HCT116 (cell line): ENCODE measurements at regions not wholly inside any gene's neighbourhood (a gene's known extent, or its start where the extent isn't known, plus 50 kb on each side); places are given as distances from the start of the nearest gene placed in this dataset.

ENCODE experiments used
- ATAC-seq: fragments of 200-7000 bp; cut with Tn5 transposase; 2 replicates; pipeline ENCODE4 v1.9.1; 2020; ENCODE audit warnings: mild to moderate bottlenecking, moderate library complexity
- BruUV-seq: library from RNA; stranded (reverse); fragments of 400-500 nt; replicated peaks from 2 replicates; lab custom pipeline; 2021; lab: Mats Ljungman, UMichigan
- CTCF ChIA-PET: fragments of 300-600 bp; sonication (Branson Sonifier 250); formaldehyde crosslinking; loops from one replicate; lab custom pipeline; 2021; ENCODE audit warnings: antibody characterized with exemption; lab: Charles Lee
- POLR2A ChIA-PET: fragments of 300-600, 350-600 bp; sonication (Branson Sonifier 250); formaldehyde crosslinking; loops from one replicate; lab custom pipeline; 2021; ENCODE audit warnings: antibody characterized with exemption; lab: Charles Lee
- RAD21 ChIA-PET, 2 experiments: fragments of 300-600 bp; sonication (Branson Sonifier 250); formaldehyde crosslinking; loops; one replicate each; lab custom pipeline; 2023; ENCODE audit warnings: low total read pairs in 2 of 2; ENCODE audit not compliant: uncharacterized antibody in 2 of 2, unreplicated experiment in 2 of 2, low non-redundant PET in 1 of 2; lab: Charles Lee
- DNase-seq: peaks from one replicate; pipeline ENCODE4 v3.0.0-alpha.2; 2010; ENCODE audit warnings: low read depth, low spot score
- H2AFZ ChIP-seq: fragments of 200-600 bp; shearing (Covaris generic), sonication (generic); 2 replicates; pipeline ENCODE4 v1.6.1; 2017; ENCODE audit warnings: low read depth, mixed run types, mixed read lengths, antibody characterized with exemption, low read length; ENCODE audit not compliant: poor library complexity, severe bottlenecking
- H3K27ac ChIP-seq: 2 replicates; pipeline ENCODE4 v1.5.1; 2012; ENCODE audit warnings: low read depth, low read length
- H3K27me3 ChIP-seq: fragments of 200-600 bp; sonication (generic); 2 replicates; pipeline ENCODE4 v1.6.1; 2016; ENCODE audit warnings: mixed run types, low read length, mixed read lengths; ENCODE audit not compliant: insufficient read depth
- H3K36me3 ChIP-seq, 2 experiments: fragments of 200-500 bp in 1 of 2; fragments of 200-600 bp in 1 of 2; sonication (Bioruptor generic) in 1 of 2; sonication (generic) in 1 of 2; 2 replicates each; pipeline versions ENCODE4 v1.5.1 to v1.6.1; 2014 to 2016; ENCODE audit warnings: low read length in 2 of 2, inconsistent platforms in 1 of 2, mixed read lengths in 1 of 2, mixed run types in 1 of 2; ENCODE audit not compliant: insufficient read depth in 2 of 2, control insufficient read depth in 1 of 2
- H3K4me1 ChIP-seq, 2 experiments: fragments of 200-600 bp in 1 of 2; sonication (generic) in 1 of 2; 2 replicates each; pipeline versions ENCODE4 v1.5.1 to v1.6.1; 2012 to 2017; ENCODE audit warnings: low read length in 2 of 2, inconsistent platforms in 1 of 2, mild to moderate bottlenecking in 1 of 2, mixed read lengths in 1 of 2, mixed run types in 1 of 2, moderate library complexity in 1 of 2; ENCODE audit not compliant: insufficient read depth in 2 of 2, control insufficient read depth in 1 of 2
- H3K4me2 ChIP-seq: fragments of 200-600 bp; sonication (generic); 2 replicates; pipeline ENCODE4 v1.6.1; 2017; ENCODE audit warnings: mixed run types, low read length, mixed read lengths
- H3K4me3 ChIP-seq, 2 experiments: fragments of 200-600 bp in 1 of 2; sonication (generic) in 1 of 2; replicated peaks in 1 of 2; 2 replicates each; pipeline ENCODE4 v1.5.1; 2011 to 2016; ENCODE audit warnings: low read length in 2 of 2, control low read depth in 1 of 2, low read depth in 1 of 2, mild to moderate bottlenecking in 1 of 2, mixed read lengths in 1 of 2, mixed run types in 1 of 2
- H3K79me2 ChIP-seq: fragments of 200-600 bp; sonication (generic); 2 replicates; pipeline ENCODE4 v1.6.1; 2017; ENCODE audit warnings: mild to moderate bottlenecking, mixed run types, low read length, moderate library complexity, mixed read lengths; ENCODE audit not compliant: insufficient read depth
- H3K9ac ChIP-seq: fragments of 200-600 bp; sonication (generic); 2 replicates; pipeline ENCODE4 v1.6.1; 2016; ENCODE audit warnings: low read length, mixed read lengths
- H3K9me2 ChIP-seq: fragments of 200-600 bp; sonication (generic), shearing (Covaris generic); 2 replicates; pipeline ENCODE4 v1.6.1; 2017; ENCODE audit warnings: mixed run types, mild to moderate bottlenecking, moderate library complexity; ENCODE audit not compliant: insufficient read depth
- H3K9me3 ChIP-seq, 2 experiments: fragments of 200-500 bp in 1 of 2; fragments of 200-600 bp in 1 of 2; sonication (Bioruptor generic) in 1 of 2; sonication (generic) in 1 of 2; 2 replicates each; pipeline ENCODE4 v1.6.1; 2014 to 2017; ENCODE audit warnings: low read length in 2 of 2, mixed read lengths in 2 of 2, inconsistent platforms in 1 of 2, low read depth in 1 of 2, mild to moderate bottlenecking in 1 of 2, mixed run types in 1 of 2, moderate library complexity in 1 of 2; ENCODE audit not compliant: control insufficient read depth in 1 of 2, insufficient read depth in 1 of 2
- H4K20me1 ChIP-seq: fragments of 200-600 bp; sonication (generic), shearing (Covaris generic); 2 replicates; pipeline ENCODE4 v1.6.1; 2017; ENCODE audit warnings: mixed run types, mild to moderate bottlenecking, moderate library complexity; ENCODE audit not compliant: insufficient read depth
- ATF3 ChIP-seq: IDR thresholded peaks from 2 replicates; pipeline ENCODE4 v1.6.1; 2012
- CBX3 ChIP-seq: IDR thresholded peaks from 2 replicates; pipeline ENCODE4 v1.6.1; 2012; ENCODE audit warnings: low read depth
- EGR1 ChIP-seq: IDR thresholded peaks from 2 replicates; pipeline ENCODE4 v1.6.1; 2012; ENCODE audit warnings: low read depth
- EZH2 ChIP-seq: fragments of 200-600 bp; sonication (generic); IDR thresholded peaks from 2 replicates; pipeline ENCODE4 v1.6.1; 2017; ENCODE audit warnings: antibody characterized with exemption, mixed run types
- EZH2phosphoT487 ChIP-seq: fragments of 200-600 bp; IDR thresholded peaks from 2 replicates; pipeline ENCODE4 v1.6.1; 2018; ENCODE audit warnings: antibody characterized with exemption, borderline replicate concordance
- FOSL1 ChIP-seq: IDR thresholded peaks from 2 replicates; pipeline ENCODE4 v1.6.1; 2012; ENCODE audit warnings: low read depth
- JUND ChIP-seq: IDR thresholded peaks from 2 replicates; pipeline ENCODE4 v1.6.1; 2012
- POLR2A ChIP-seq: IDR thresholded peaks from 2 replicates; pipeline ENCODE4 v1.7.0; 2011; ENCODE audit warnings: borderline replicate concordance; ENCODE audit not compliant: insufficient read depth, insufficient read length; ENCODE audit errors: extremely low read depth
- POLR2AphosphoS5 ChIP-seq: IDR thresholded peaks from 2 replicates; pipeline ENCODE4 v1.6.1; 2011; ENCODE audit warnings: mild to moderate bottlenecking, low read depth, low read length, moderate library complexity
- RAD21 ChIP-seq: IDR thresholded peaks from 2 replicates; pipeline ENCODE4 v1.6.1; 2012; ENCODE audit warnings: low read depth, mild to moderate bottlenecking
- SIN3A ChIP-seq: IDR thresholded peaks from 2 replicates; pipeline ENCODE4 v1.6.1; 2012; ENCODE audit warnings: low read depth
- SP1 ChIP-seq: IDR thresholded peaks from 2 replicates; pipeline ENCODE4 v1.6.1; 2012; ENCODE audit warnings: low read depth
- TCF7L2 ChIP-seq: IDR thresholded peaks from 2 replicates; pipeline ENCODE4 v1.7.0; 2011; ENCODE audit warnings: borderline replicate concordance, inconsistent platforms; ENCODE audit not compliant: insufficient read depth, insufficient read length; ENCODE audit errors: extremely low read depth
- ZFX ChIP-seq: fragments of 450-650 bp; IDR thresholded peaks from 2 replicates; pipeline ENCODE4 v1.6.1; 2017
- intact Hi-C: fragments of 100-400 bp; cut with micrococcal nuclease; formaldehyde crosslinking; loops from 2 replicates; pipeline ENCODE4 v1.10.0; 2022
- TF ChIP-seq, protein P1 (sequence below): IDR thresholded peaks from 2 replicates; pipeline ENCODE4 v1.6.1; 2012
- TF ChIP-seq, protein P2 (sequence below), 3 experiments: fragments of 200-600 bp in 1 of 3; sonication (generic) in 1 of 3; IDR thresholded peaks in 2 of 3; conservative IDR thresholded peaks in 1 of 3; 2 replicates each; pipeline ENCODE4 v1.5.1; 2012 to 2017; ENCODE audit warnings: low read depth in 2 of 3, low read length in 2 of 3, antibody characterized with exemption in 1 of 3, borderline replicate concordance in 1 of 3, control low read depth in 1 of 3, mild to moderate bottlenecking in 1 of 3, mixed read lengths in 1 of 3, mixed run types in 1 of 3, moderate library complexity in 1 of 3; ENCODE audit not compliant: insufficient read depth in 1 of 3

DNA sequence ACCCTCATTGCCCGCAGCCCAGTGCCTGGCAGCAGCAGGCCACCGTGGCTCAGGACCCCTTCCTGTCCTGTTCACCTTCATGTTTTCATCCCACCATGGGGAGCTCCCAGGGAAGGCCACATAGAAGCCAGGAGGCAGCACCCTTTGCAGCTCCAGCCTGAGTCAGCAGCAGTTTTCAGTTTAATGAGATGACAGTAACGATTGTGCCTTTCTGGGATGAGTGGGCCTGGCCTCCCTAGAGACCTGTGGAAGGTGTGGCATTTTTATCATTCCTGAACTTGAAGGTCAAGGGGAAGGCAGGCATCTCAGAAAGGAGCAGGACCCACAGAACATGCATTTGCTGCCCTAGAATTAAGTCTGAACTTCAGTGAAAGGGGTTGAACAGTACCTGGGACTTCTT is 532.8 kb downstream of the FUT8 start:
- Histone ChIP-seq H2AFZ (no peak overlapping the region), H3K4me1 (peaks cover 4 to 15% of the 10 kb centered on the region in 2 experiments; a peak in 3 of 4 replicates), H3K27me3 (no peaks in the 10 kb centered on the region; the same call in 1 of the 2 replicates), H3K4me2 (no peak overlapping the region), H3K27ac (no peak overlapping the region), H4K20me1 (no peaks in the 10 kb centered on the region), H3K4me3 (no peak overlapping the region), H3K79me2 (no peaks in the 10 kb centered on the region), H3K36me3 (no peaks in the 10 kb centered on the region), H3K9me3 (no peaks in the 10 kb centered on the region), H3K9me2 (no peaks in the 10 kb centered on the region), H3K9ac (no peak overlapping the region)
- BruUV-seq: no TSS peak
- ChIA-PET RAD21 (no interaction called here), CTCF (no interaction called here), POLR2A (no interaction called here)
- no peak for DNase-seq
- intact Hi-C loops: no loop called here
- TF ChIP-seq EGR1 (no peak), ZFX (no peak), EZH2phosphoT487 (no peak), SP1 (no peak), CBX3 (no peak), TCF7L2 (no peak), ATF3 (no peak), RAD21 (no peak), SIN3A (no peak), FOSL1 (no peak), JUND (no peak), POLR2AphosphoS5 (no peak), EZH2 (no peak), POLR2A (no peak)
- TF ChIP-seq, protein P1, sequence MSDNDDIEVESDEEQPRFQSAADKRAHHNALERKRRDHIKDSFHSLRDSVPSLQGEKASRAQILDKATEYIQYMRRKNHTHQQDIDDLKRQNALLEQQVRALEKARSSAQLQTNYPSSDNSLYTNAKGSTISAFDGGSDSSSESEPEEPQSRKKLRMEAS: no peak
- ATAC-seq: no peak

- H2AFZ ChIP-seq: no peak overlapping the region
- H3K9ac ChIP-seq: no peak overlapping the region
- TF ChIP-seq, protein P2, sequence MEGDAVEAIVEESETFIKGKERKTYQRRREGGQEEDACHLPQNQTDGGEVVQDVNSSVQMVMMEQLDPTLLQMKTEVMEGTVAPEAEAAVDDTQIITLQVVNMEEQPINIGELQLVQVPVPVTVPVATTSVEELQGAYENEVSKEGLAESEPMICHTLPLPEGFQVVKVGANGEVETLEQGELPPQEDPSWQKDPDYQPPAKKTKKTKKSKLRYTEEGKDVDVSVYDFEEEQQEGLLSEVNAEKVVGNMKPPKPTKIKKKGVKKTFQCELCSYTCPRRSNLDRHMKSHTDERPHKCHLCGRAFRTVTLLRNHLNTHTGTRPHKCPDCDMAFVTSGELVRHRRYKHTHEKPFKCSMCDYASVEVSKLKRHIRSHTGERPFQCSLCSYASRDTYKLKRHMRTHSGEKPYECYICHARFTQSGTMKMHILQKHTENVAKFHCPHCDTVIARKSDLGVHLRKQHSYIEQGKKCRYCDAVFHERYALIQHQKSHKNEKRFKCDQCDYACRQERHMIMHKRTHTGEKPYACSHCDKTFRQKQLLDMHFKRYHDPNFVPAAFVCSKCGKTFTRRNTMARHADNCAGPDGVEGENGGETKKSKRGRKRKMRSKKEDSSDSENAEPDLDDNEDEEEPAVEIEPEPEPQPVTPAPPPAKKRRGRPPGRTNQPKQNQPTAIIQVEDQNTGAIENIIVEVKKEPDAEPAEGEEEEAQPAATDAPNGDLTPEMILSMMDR (IDR thresholded peaks at IDR 0.05 in 2 of 3, conservative IDR thresholded peaks at IDR 0.05 in 1 of 3; ENCODE audit: borderline replicate concordance in 1 of 3, insufficient read depth in 1 of 3, low read depth in 2 of 3, low read length in 2 of 3): no peak
- TF ChIP-seq TCF7L2 (no peak), POLR2AphosphoS5 (no peak), ATF3 (no peak), EZH2phosphoT487 (no peak), RAD21 (no peak), SIN3A (no peak), EZH2 (no peak)
- ATAC-seq (no peak), DNase-seq (no peak)
- no peak overlapping the region for H3K4me3 ChIP-seq
- H3K9me2 ChIP-seq: no peaks in the 10 kb centered on the region
- no TSS peak for BruUV-seq
- intact Hi-C loops: no loop called here
- H3K27me3 ChIP-seq: peaks cover 2% of the 10 kb centered on the region; the same call in 1 of the 2 replicates
- H3K4me1 ChIP-seq: peaks cover 4 to 16% of the 10 kb centered on the region in 2 experiments; a peak in 3 of 4 replicates
- ChIA-PET POLR2A (no interaction called here), CTCF (no interaction called here), RAD21 (no interaction called here)
- no peak overlapping the region for H3K4me2 ChIP-seq
- H3K79me2 ChIP-seq: no peaks in the 10 kb centered on the region
- H3K27ac ChIP-seq: no peak overlapping the region
- H4K20me1 ChIP-seq: no peaks in the 10 kb centered on the region
- H3K36me3 ChIP-seq: no peaks in the 10 kb centered on the region
- H3K9me3 ChIP-seq: no peaks in the 10 kb centered on the region
Measured at GRCh38 chr14:65946494-65946893, 534.0 kb downstream of the FUT8 start.
